GM23248 (cell line): ENCODE measurements at regions not wholly inside any gene's neighbourhood (a gene's known extent, or its start where the extent isn't known, plus 50 kb on each side); places are given as distances from the start of the nearest gene placed in this dataset.

Experiments
- EZH2 ChIP-seq: fragments of 200-600 bp; sonication (generic); IDR thresholded peaks from 2 replicates; pipeline ENCODE4 v1.6.1; 2018; ENCODE audit warnings: antibody characterized with exemption, mild to moderate bottlenecking; ENCODE audit not compliant: insufficient read depth, poor library complexity, severe bottlenecking
- EZH2phosphoT487 ChIP-seq: fragments of 200-600 bp; sonication (generic); IDR thresholded peaks from 2 replicates; pipeline ENCODE4 v1.6.1; 2018; ENCODE audit warnings: antibody characterized with exemption, moderate library complexity, mild to moderate bottlenecking, low read depth; ENCODE audit not compliant: insufficient read depth

- TF ChIP-seq EZH2phosphoT487 (no peak), EZH2 (no peak)
Measured at GRCh38 chr10:45227456-45227855, 88.0 kb downstream of the OR13A1 start.
